Stimulated activated CD8-positive, alpha-beta memory T cell treated with anti-CD3 and anti-CD28 coated beads, Interleukin-4, amount 100 ng/mL, for 48 hours (primary cell): ENCODE measurements at regions not wholly inside any gene's neighbourhood (a gene's known extent, or its start where the extent isn't known, plus 50 kb on each side); places are given as distances from the start of the nearest gene placed in this dataset.

Source experiments
- DNase-seq: peaks from one replicate; pipeline ENCODE4 v3.0.0-alpha.2; 2020

DNA sequence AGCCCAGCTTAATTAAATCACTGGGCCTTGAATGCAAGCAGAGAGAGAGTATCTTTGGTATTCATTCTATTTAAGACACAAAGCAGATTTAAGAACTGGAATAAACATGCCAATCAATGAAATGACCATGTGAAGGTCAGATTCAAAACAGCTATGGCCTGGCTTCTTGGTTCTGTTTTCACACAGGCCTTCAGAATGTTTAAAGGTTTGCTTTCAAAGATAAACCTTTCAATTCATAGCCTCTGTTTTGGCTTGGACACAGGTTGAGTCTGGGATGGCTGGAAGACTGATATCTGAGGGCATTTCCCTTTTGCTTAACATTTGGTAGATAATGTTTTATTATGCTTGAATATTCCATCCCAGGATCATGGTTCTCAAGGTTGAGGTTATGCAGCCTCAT, 244.4 kb upstream of the KBTBD8 start:
- no peak for DNase-seq

DNA sequence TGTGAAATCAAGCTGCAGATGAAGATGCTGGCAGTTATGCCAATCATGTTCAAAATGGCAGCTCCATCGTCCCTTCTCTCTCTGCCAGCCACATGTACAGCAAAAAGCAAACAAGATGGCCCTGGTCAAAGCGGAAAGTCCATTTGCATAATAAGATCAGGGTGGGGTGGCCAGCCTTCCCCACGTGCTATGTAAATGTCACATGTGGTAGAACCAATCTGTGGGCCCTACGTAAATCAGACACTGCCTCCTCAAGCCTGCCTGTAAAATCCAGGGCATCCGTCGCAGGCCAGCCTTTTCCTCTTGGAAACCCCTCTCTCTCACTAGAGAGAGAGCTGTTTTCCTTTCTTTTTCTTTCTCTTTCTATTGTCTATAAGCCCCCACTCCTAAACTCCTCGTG, 243.5 kb upstream of the KBTBD8 start:
- DNase-seq: no peak

GRCh38 chr3:66755924-66756323, 242.2 kb upstream of the KBTBD8 start:
- DNase-seq: no peak

GRCh38 chr3:66756468-66757036, 241.6 kb upstream of the KBTBD8 start:
- no peak for DNase-seq

DNA sequence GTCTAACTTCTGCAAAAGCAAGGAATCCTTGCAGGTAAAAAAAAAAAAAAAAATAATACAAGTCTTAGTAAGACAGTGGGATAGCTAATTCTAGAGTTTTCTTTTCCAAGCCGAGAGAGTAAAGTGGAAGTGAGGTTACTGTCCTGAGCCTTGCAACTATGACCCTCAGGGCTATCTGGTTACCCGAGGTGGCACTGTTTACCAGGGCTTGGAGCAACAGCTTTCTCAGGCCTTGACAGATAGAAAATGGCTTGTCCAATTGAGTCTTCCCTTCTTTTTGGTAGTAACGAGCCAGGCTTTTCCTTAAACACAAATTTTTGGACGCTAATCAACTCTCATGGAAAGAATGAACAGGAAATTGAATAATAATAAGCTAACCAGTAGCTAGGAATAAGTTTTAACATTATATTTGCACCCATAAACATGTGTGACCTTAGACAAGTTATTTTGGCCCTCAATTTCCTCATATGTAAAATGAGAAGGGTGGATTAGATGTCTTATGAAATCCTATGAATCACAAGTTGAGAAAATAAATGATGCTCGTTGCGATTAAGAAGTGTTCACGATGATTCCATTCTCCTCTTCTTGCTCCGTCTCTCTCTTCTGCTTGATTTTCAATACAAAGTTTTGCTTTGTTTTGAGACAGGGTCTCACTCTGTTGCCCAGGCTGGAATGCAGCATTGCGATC, 236.9 kb upstream of the KBTBD8 start:
- DNase-seq: no peak

- no peak for DNase-seq
Observed at GRCh38 chr3:66762916-66763693, 235.0 kb upstream of the KBTBD8 start.

DNA sequence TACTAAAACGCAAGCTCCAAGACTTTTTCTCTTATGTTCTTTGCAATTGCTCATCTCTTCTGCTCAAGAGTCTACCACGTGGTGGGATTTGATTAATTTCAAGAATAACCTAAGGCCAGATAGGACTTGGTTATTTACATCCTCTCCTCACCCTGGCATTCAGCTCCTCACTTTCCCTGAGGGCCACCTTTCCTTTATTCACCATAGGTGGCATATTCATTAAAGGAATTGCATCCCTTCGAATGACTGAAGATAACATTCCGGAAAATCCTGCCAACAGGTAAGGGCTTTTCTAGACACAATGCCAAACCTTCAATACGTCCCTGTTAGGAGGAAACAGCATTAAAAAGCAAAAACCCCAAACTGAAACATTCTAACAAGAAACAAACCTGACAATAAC, 220.0 kb upstream of the KBTBD8 start:
- no peak for DNase-seq

- no peak for DNase-seq
Observed at GRCh38 chr3:66778777-66779176, 219.3 kb upstream of the KBTBD8 start.

DNA sequence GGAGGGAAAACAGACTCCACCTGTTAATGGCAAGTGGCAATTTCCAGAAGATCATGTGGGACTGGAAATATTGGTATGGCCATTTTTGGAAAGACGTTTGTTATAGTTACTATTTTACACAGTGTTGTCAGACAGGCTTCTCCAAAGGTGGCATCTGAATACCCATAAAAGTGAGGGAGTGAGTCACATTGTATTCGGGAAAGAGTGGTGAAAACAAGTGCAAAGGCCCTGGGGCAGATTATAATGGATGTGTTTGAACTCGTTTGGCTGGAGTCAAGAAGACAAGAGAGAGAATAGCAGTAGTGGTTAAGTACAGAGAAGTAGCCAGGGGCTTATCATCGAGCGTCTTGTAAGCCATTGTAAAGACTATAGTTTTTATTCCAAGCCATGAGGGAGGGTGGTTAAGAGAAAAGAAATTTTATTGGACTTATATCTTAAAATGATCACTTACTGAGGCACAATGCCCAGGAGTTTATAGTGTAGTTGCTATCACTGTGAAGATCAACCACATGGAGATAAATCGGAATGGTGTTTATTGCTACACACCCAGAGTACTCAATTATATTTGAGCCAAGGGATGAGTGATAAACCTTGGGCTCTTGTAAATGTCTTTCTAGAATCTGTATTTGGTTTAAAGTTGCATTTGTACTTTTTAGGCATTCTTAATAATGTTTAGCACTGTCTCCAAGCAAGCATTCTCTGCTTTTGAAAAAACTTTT, 212.8 kb upstream of the KBTBD8 start:
- no peak for DNase-seq

DNA sequence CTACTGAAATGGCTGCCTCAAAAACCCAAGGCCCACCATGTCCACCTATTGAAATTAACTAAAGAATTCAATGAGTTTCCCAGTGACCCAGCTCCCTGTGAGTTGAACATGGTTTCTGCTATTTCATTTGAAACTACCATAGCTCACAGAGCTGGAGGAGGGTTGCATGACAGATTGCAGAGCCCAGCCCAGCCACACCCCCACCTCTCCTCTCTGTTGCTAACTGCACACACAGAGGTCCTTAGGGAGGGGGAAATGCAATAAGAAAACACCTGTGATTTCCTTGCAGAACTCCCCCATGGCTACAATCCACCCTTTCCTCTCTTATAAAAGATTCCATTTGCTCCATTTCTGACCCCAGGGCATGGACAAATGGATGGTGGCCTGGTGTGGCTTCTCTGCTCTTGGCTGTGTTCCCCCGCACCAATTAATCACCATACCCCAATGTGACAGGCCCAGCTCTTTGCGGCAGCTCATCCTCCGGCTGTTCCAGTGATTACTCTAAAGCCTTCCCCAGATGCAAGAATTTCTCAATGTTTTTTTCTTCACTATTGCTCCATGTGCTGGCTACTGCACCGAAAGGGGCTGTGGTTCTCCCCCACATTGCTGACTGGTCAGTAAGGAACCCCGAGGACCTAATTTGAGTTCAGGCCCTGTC, 208.4 kb upstream of the KBTBD8 start:
- DNase-seq: no peak

GRCh38 chr3:66792086-66792485, 206.0 kb upstream of the KBTBD8 start:
- no peak for DNase-seq

DNA sequence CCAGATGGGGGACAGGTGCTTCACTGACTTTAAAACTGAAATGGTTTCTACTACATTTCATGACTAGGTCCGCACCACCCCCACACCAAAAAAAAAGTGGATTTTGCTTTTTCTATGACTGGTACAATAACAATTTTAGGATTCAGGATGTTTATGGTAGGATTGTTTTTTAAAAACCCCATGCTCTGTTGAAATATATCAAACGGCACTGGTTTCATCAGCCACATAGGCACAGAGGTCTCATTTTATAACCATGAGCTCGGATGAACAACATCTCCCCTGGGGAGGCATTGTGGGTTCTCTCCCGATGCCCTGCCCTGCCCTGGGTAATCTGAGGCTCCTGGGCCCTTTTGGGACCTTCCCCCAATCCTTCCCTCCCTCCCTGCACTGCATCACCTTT, 202.7 kb upstream of the KBTBD8 start:
- no peak for DNase-seq

- DNase-seq: no peak
Observed at GRCh38 chr3:66796343-66796742, 201.8 kb upstream of the KBTBD8 start.

DNA sequence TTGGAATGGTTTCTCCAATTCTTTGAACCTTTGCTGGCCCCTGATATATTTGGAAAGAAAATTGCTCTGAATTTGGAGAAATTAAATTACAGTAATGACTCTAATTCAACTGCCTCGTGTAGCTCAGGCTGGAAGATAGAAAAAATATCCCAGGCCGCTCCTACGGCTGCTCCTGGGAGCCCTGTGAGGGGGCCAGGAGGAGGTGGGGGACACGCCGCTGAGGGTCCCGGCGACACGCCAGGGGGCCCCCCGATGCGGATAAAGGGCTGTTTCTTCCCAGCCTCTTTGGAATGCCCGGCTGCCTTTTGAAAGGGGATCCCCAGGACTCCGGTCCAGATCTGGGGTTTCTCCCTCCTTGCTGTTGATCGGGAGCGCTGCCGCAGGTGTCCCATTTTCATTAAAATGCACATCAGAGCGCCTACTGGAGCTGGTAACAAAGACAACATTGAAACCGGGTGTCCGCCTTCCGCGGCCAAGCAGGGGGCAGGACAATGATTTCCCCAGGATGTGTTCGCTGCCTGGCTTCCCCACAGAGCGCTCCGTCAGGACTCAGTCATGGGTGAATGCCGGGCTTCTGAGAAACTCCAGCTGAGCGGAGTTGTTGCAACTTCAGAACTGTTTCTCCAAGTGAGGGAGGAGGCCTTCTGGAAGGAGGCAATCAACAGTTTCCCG, 200.1 kb upstream of the KBTBD8 start:
- no peak for DNase-seq

DNA sequence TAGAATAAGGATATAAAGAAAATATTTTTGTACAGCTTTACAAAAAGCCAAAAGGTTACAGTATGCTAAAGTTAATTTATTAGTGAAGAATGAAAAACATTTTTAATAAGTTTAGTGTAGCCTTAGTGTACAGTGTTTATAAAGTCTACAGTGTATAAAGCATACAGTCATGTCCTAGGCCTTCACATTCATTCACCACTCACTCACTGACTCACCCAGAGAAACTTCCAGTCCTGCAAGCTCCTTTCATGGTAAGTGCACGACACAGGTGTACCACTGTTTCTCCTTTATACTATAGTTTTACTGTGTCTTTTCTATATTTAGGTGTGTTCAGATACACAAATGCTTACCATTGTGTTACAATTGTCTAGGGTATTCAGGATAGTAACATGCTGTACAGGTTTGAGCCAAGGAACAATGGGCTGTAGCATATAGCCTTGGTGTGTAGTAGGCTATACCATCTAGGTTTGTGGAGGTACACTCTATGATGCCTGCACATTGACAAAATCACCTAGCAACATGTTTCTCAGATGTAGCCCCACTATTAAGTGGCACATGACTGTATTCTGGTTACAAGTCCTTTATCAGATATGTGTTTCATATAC, 197.1 kb upstream of the KBTBD8 start:
- no peak for DNase-seq

DNA sequence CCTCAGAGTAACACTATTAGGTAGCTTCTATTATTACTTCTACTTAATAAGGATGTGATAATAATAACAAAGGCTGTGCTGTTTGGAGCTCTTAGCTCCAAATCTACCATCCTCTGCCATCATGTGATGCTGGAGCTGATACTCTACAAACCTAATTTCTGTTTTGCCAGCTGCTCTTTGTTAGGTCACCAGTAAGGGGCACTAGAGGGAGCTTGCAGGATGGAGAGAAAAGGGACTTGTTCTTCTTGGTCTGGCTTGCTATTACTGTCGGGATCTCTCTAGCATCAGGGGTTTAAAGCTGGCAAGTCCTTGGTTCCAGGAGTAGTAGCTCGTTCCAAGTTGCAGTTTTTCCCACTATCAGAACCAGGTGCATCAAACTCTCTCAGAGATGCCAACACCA, 194.9 kb upstream of the KBTBD8 start:
- no peak for DNase-seq

DNA sequence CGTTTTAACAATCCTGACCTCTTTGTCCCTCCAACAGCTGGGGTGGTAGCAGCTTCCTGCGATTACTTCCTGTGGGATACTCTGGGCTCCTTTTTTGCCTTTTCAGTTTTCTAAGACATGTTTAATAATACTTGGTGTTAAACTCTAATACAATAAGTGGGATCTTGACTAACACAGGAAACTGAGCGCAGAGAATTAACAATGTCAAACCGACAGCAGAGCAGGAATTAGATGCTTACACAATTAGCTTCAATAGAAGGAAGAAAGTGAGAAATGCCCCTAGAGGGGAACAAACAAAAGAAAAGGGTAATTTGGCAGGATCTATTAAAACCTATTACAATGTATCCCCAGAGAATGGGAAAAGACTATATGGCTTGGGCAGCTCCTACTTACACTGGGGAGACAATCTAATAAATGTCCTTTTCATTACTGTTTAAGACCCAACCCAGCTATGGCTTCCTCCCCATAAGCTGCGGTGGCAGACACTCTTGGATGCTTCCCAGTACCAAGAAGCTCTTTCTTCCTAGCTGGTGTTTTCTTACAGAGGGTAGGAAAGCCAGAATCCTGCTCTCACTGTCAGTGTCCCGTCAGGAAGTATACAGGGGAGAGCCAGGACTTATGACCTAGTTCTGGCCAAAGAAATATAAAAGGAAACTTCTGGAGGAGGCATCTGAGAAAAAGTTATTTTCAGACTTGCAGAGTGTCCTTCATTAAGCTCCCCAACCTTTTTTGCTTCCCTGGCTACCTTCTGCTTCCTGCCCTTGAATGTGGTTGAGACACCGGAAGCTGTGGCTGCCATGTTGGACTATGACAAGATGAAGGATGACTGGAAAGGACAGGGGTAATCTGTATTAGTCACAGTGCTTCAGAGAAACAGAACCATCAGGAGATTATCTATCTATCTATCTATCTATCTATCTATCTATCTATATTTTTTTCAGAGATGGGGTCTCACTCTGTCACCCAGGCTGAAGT, 194.1 kb upstream of the KBTBD8 start:
- DNase-seq: no peak

DNA sequence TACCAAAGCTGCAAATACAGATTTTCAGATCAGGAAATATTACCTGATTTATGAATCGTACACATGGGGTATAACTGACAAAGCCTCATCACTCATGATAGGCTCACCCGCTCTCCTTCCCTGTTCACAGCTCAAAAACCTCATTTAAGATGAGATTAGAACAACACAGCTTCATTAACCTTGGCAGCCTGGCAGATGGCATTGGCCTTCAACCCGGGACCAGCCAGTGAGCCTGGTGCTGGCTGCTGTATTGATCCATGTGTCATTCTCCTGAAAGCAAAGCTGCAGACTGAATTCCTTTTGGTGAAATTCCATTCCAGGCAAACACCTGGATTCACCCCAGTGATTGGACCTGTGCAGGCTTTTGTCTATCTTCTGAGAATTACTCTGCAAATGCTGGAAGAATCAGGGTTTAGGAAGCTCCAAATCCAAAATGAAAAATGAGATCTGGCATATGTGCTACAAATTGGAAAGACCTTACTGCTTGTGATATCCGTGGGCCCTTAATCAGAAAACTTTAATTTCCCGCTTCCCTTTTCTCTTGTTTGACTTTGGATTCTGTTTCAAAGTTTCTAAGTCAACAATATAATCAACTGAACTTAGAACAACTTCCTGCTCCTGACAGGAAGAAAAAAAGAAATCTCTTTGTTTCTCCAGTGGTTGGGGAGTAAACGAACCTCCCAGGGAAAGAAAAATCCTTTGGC, 189.1 kb upstream of the KBTBD8 start:
- no peak for DNase-seq

- DNase-seq: no peak
Observed at GRCh38 chr3:66809595-66809958, 188.5 kb upstream of the KBTBD8 start.

GRCh38 chr3:66812136-66812535, 186.0 kb upstream of the KBTBD8 start:
- no peak for DNase-seq
